ENCODE measurements at regions not wholly inside any gene's neighbourhood (a gene's known extent, or its start where the extent isn't known, plus 50 kb on each side); places are given as distances from the start of the nearest gene placed in this dataset.
"Not testable (repeated sequence)": the region's sequence is repeated elsewhere in the genome, so short reads cannot be mapped to it uniquely, and the experiment has no call there.

- in situ Hi-C loops (cut with HindIII; ENCODE audit: low sequenced_read_pairs): no loop called here
Observed at GRCh38 chr14:31911160-31911559, 165.9 kb upstream of the ARHGAP5 start.

- in situ Hi-C loops (cut with HindIII; ENCODE audit: low sequenced_read_pairs): no loop called here
Observed at GRCh38 chr14:31913370-31913769, 163.7 kb upstream of the ARHGAP5 start.

GRCh38 chr14:31918289-31918688 is 158.8 kb upstream of the ARHGAP5 start:
- in situ Hi-C loops (cut with HindIII; ENCODE audit: low sequenced_read_pairs): not testable (repeated sequence)

- in situ Hi-C loops (cut with HindIII; ENCODE audit: low sequenced_read_pairs): no loop called here
Observed at GRCh38 chr14:31920001-31920400, 157.1 kb upstream of the ARHGAP5 start.

- in situ Hi-C loops (cut with HindIII; ENCODE audit: low sequenced_read_pairs): no loop called here
Observed at GRCh38 chr14:31920989-31921650, 156.0 kb upstream of the ARHGAP5 start.

GRCh38 chr14:31921721-31922120 is 155.4 kb upstream of the ARHGAP5 start:
- in situ Hi-C loops (cut with HindIII; ENCODE audit: low sequenced_read_pairs): no loop called here

GRCh38 chr14:31926123-31926522 is 151.0 kb upstream of the ARHGAP5 start:
- in situ Hi-C loops (cut with HindIII; ENCODE audit: low sequenced_read_pairs): no loop called here

- in situ Hi-C loops (cut with HindIII; ENCODE audit: low sequenced_read_pairs): no loop called here
Observed at GRCh38 chr14:31926652-31927347, 150.3 kb upstream of the ARHGAP5 start.

- in situ Hi-C loops (cut with HindIII; ENCODE audit: low sequenced_read_pairs): no loop called here
Observed at GRCh38 chr14:31927348-31927832, 149.7 kb upstream of the ARHGAP5 start.

- in situ Hi-C loops (cut with HindIII; ENCODE audit: low sequenced_read_pairs): no loop called here
Observed at GRCh38 chr14:31930070-31930469, 147.0 kb upstream of the ARHGAP5 start.

- in situ Hi-C loops (cut with HindIII; ENCODE audit: low sequenced_read_pairs): no loop called here
Observed at GRCh38 chr14:31930493-31931240, 146.4 kb upstream of the ARHGAP5 start.

- in situ Hi-C loops (cut with HindIII; ENCODE audit: low sequenced_read_pairs): no loop called here
Observed at GRCh38 chr14:31932675-31933074, 144.4 kb upstream of the ARHGAP5 start.

- in situ Hi-C loops (cut with HindIII; ENCODE audit: low sequenced_read_pairs): no loop called here
Observed at GRCh38 chr14:31933716-31934115, 143.4 kb upstream of the ARHGAP5 start.

GRCh38 chr14:31934767-31935266 is 142.3 kb upstream of the ARHGAP5 start:
- in situ Hi-C loops (cut with HindIII; ENCODE audit: low sequenced_read_pairs): no loop called here

GRCh38 chr14:31935391-31935790 is 141.7 kb upstream of the ARHGAP5 start:
- in situ Hi-C loops (cut with HindIII; ENCODE audit: low sequenced_read_pairs): no loop called here

GRCh38 chr14:31936115-31936514 is 141.0 kb upstream of the ARHGAP5 start:
- in situ Hi-C loops (cut with HindIII; ENCODE audit: low sequenced_read_pairs): no loop called here

- in situ Hi-C loops (cut with HindIII; ENCODE audit: low sequenced_read_pairs): no loop called here
Observed at GRCh38 chr14:31937730-31938346, 139.3 kb upstream of the ARHGAP5 start.

- in situ Hi-C loops (cut with HindIII; ENCODE audit: low sequenced_read_pairs): no loop called here
Observed at GRCh38 chr14:31939934-31940333, 137.2 kb upstream of the ARHGAP5 start.

GRCh38 chr14:31941487-31941886 is 135.6 kb upstream of the ARHGAP5 start:
- in situ Hi-C loops (cut with HindIII; ENCODE audit: low sequenced_read_pairs): no loop called here

GRCh38 chr14:31942166-31942841 is 134.8 kb upstream of the ARHGAP5 start:
- in situ Hi-C loops (cut with HindIII; ENCODE audit: low sequenced_read_pairs): no loop called here
